Mammary epithelial cell (primary cell): ENCODE measurements at regions not wholly inside any gene's neighbourhood (a gene's known extent, or its start where the extent isn't known, plus 50 kb on each side); places are given as distances from the start of the nearest gene placed in this dataset.

Experiments used
- EZH2 ChIP-seq: IDR thresholded peaks from 2 replicates; pipeline ENCODE4 v1.6.1; 2012; ENCODE audit warnings: low read length, inconsistent platforms, borderline replicate concordance
- TF ChIP-seq, protein P1 (sequence below), 2 donors: IDR thresholded peaks in 1 of 2; conservative IDR thresholded peaks in 1 of 2; 2 replicates each; pipeline ENCODE4 v1.5.1; 2011 to 2012; ENCODE audit warnings: inconsistent platforms in 2 of 2, low read length in 2 of 2, mild to moderate bottlenecking in 2 of 2, control low read depth in 1 of 2, low read depth in 1 of 2; ENCODE audit not compliant: insufficient read depth in 1 of 2; ENCODE audit errors: extremely low read depth in 1 of 2

DNA sequence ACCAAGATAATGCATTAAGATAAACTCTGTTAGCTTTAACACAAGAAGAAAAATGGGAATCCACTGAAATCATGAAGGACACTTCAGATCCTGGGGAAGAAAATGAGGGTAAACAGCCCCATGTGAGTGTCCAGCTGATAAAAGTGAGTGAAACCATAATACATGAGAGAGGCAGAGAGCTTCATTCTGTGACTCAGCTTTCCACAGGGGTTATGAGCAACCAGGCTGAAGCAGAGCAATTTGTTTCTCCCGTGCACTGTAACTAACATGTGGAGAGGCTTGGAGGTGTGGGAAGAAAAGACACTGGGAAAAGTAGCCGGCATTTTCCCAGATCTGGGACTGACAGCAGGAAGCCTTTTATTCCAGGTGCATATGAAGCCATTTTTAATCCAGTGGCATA, 971.7 kb downstream of the ANKRD7 start:
- TF ChIP-seq, protein P1, sequence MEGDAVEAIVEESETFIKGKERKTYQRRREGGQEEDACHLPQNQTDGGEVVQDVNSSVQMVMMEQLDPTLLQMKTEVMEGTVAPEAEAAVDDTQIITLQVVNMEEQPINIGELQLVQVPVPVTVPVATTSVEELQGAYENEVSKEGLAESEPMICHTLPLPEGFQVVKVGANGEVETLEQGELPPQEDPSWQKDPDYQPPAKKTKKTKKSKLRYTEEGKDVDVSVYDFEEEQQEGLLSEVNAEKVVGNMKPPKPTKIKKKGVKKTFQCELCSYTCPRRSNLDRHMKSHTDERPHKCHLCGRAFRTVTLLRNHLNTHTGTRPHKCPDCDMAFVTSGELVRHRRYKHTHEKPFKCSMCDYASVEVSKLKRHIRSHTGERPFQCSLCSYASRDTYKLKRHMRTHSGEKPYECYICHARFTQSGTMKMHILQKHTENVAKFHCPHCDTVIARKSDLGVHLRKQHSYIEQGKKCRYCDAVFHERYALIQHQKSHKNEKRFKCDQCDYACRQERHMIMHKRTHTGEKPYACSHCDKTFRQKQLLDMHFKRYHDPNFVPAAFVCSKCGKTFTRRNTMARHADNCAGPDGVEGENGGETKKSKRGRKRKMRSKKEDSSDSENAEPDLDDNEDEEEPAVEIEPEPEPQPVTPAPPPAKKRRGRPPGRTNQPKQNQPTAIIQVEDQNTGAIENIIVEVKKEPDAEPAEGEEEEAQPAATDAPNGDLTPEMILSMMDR (conservative IDR thresholded peaks at IDR 0.05 in 1 of 2, IDR thresholded peaks at IDR 0.05 in 1 of 2; ENCODE audit: extremely low read depth in 1 of 2, insufficient read depth in 1 of 2, low read depth in 1 of 2, low read length in 2 of 2) = no peak
- no peak for TF ChIP-seq EZH2
